Nephron progenitor cell (in vitro differentiated cells): ENCODE measurements at regions not wholly inside any gene's neighbourhood (a gene's known extent, or its start where the extent isn't known, plus 50 kb on each side); places are given as distances from the start of the nearest gene placed in this dataset.
A peak's percentile ranks its signal among the peaks of the same experiment; 100 is the strongest.

Source experiments
- DNase-seq: peaks from one replicate; pipeline ENCODE4 v3.0.0; 2021
- H3K27ac Mint-ChIP-seq: 2 replicates; pipeline ENCODE4 v1.8.0; 2021; ENCODE audit warnings: mild to moderate bottlenecking, moderate library complexity, mixed read lengths
- H3K27me3 Mint-ChIP-seq: 2 replicates; pipeline ENCODE4 v1.8.0; 2021; ENCODE audit warnings: mild to moderate bottlenecking, low read depth, mixed read lengths; ENCODE audit not compliant: poor library complexity
- H3K36me3 Mint-ChIP-seq: 2 replicates; pipeline ENCODE4 v1.8.0; 2021; ENCODE audit warnings: low read depth, mixed read lengths
- H3K4me1 Mint-ChIP-seq: 2 replicates; pipeline ENCODE4 v1.8.0; 2021; ENCODE audit warnings: mixed read lengths
- H3K4me3 Mint-ChIP-seq: 2 replicates; pipeline ENCODE4 v1.8.0; 2021; ENCODE audit warnings: mild to moderate bottlenecking, moderate library complexity, mixed read lengths
- H3K9me3 Mint-ChIP-seq: 2 replicates; pipeline ENCODE4 v1.8.0; 2021; ENCODE audit warnings: mild to moderate bottlenecking, moderate library complexity, mixed read lengths
- CTCF ChIP-seq: fragments of 200-600 bp; sonication (generic); IDR thresholded peaks from 2 replicates; pipeline ENCODE4 v1.5.0; 2021; ENCODE audit warnings: antibody characterized with exemption

- DNase-seq: no peak
- Mint-ChIP-seq H3K4me3 (no peak overlapping the region), H3K4me1 (no peaks in the 10 kb centered on the region), H3K36me3 (no peaks in the 10 kb centered on the region), H3K9me3 (no peaks in the 10 kb centered on the region), H3K27ac (no peak overlapping the region), H3K27me3 (peaks cover 85% of the 10 kb centered on the region)
- TF ChIP-seq CTCF: no peak
Observed at GRCh38 chr17:34511931-34512330, 67.5 kb upstream of the TMEM132E start.

- Mint-ChIP-seq H3K4me3 (no peak overlapping the region), H3K27me3 (peaks cover 85% of the 10 kb centered on the region), H3K27ac (no peak overlapping the region), H3K4me1 (no peaks in the 10 kb centered on the region), H3K9me3 (no peaks in the 10 kb centered on the region), H3K36me3 (no peaks in the 10 kb centered on the region)
- no peak for DNase-seq
- no peak for TF ChIP-seq CTCF
Observed at GRCh38 chr17:34511265-34511664, 68.1 kb upstream of the TMEM132E start.

GRCh38 chr17:34504814-34505484 is 74.4 kb upstream of the TMEM132E start:
- H3K27me3 Mint-ChIP-seq: peaks cover 78% of the 10 kb centered on the region
- TF ChIP-seq CTCF: no peak
- no peak overlapping the region for H3K4me3 Mint-ChIP-seq
- no peak for DNase-seq
- no peaks in the 10 kb centered on the region for H3K4me1 Mint-ChIP-seq
- H3K36me3 Mint-ChIP-seq: no peaks in the 10 kb centered on the region
- no peaks in the 10 kb centered on the region for H3K9me3 Mint-ChIP-seq
- no peak overlapping the region for H3K27ac Mint-ChIP-seq

- no peak overlapping the region for H3K4me3 Mint-ChIP-seq
- no peaks in the 10 kb centered on the region for H3K4me1 Mint-ChIP-seq
- H3K27ac Mint-ChIP-seq: no peak overlapping the region
- DNase-seq: no peak
- H3K9me3 Mint-ChIP-seq: no peaks in the 10 kb centered on the region
- H3K36me3 Mint-ChIP-seq: no peaks in the 10 kb centered on the region
- H3K27me3 Mint-ChIP-seq: peaks cover 68% of the 10 kb centered on the region
- no peak for TF ChIP-seq CTCF
Observed at GRCh38 chr17:34503528-34504195, 75.7 kb upstream of the TMEM132E start.

- Mint-ChIP-seq H3K4me1 (no peaks in the 10 kb centered on the region), H3K4me3 (no peak overlapping the region), H3K9me3 (no peaks in the 10 kb centered on the region), H3K27me3 (peaks cover 57% of the 10 kb centered on the region), H3K27ac (no peak overlapping the region), H3K36me3 (no peaks in the 10 kb centered on the region)
- TF ChIP-seq CTCF: no peak
- DNase-seq: no peak
Observed at GRCh38 chr17:34502426-34502825, 77.0 kb upstream of the TMEM132E start.

GRCh38 chr17:34499576-34499975 is 79.8 kb upstream of the TMEM132E start:
- Mint-ChIP-seq H3K4me1 (no peaks in the 10 kb centered on the region), H3K36me3 (no peaks in the 10 kb centered on the region), H3K9me3 (no peaks in the 10 kb centered on the region), H3K4me3 (no peak overlapping the region), H3K27ac (no peak overlapping the region), H3K27me3 (peaks cover 52% of the 10 kb centered on the region)
- TF ChIP-seq CTCF: no peak
- peak; percentile 64 for DNase-seq
